ENCODE measurements at regions not wholly inside any gene's neighbourhood (a gene's known extent, or its start where the extent isn't known, plus 50 kb on each side); places are given as distances from the start of the nearest gene placed in this dataset.

GRCh38 chr22:47634347-47634746 is 871.9 kb downstream of the TBC1D22A start:
- no peak for DNase-seq

GRCh38 chr22:47633111-47633510 is 870.7 kb downstream of the TBC1D22A start:
- no peak for DNase-seq

- no peak for DNase-seq
Measured at GRCh38 chr22:47632701-47633100, 870.3 kb downstream of the TBC1D22A start.

GRCh38 chr22:47631571-47632102 is 869.2 kb downstream of the TBC1D22A start:
- DNase-seq = no peak

GRCh38 chr22:47630741-47631534 is 868.5 kb downstream of the TBC1D22A start:
- DNase-seq = no peak

GRCh38 chr22:47629791-47630655 is 867.6 kb downstream of the TBC1D22A start:
- DNase-seq = no peak

GRCh38 chr22:47629273-47629711 is 866.8 kb downstream of the TBC1D22A start:
- no peak for DNase-seq

GRCh38 chr22:47628477-47629272 is 866.2 kb downstream of the TBC1D22A start:
- no peak for DNase-seq

- DNase-seq = no peak
Measured at GRCh38 chr22:47627556-47628253, 865.3 kb downstream of the TBC1D22A start.

- no peak for DNase-seq
Measured at GRCh38 chr22:47626428-47627390, 864.3 kb downstream of the TBC1D22A start.

GRCh38 chr22:47625531-47626427 is 863.3 kb downstream of the TBC1D22A start:
- no peak for DNase-seq

- no peak for DNase-seq
Measured at GRCh38 chr22:47625013-47625385, 862.5 kb downstream of the TBC1D22A start.

GRCh38 chr22:47624252-47625012 is 862.0 kb downstream of the TBC1D22A start:
- DNase-seq = no peak

- no peak for DNase-seq
Measured at GRCh38 chr22:47623763-47624148, 861.3 kb downstream of the TBC1D22A start.

- no peak for DNase-seq
Measured at GRCh38 chr22:47623066-47623762, 860.8 kb downstream of the TBC1D22A start.

- no peak for DNase-seq
Measured at GRCh38 chr22:47622541-47622940, 860.1 kb downstream of the TBC1D22A start.

GRCh38 chr22:47621253-47621652 is 858.8 kb downstream of the TBC1D22A start:
- DNase-seq = no peak

- DNase-seq = no peak
Measured at GRCh38 chr22:47620391-47620790, 857.9 kb downstream of the TBC1D22A start.

Measured in stimulated activated CD4-positive, alpha-beta T cell treated with anti-CD3 and anti-CD28 coated beads, Interleukin-4, amount 100 ng/mL, for 24 hours (primary cell).